Pulmonary artery endothelial cell (primary cell): ENCODE measurements at regions not wholly inside any gene's neighbourhood (a gene's known extent, or its start where the extent isn't known, plus 50 kb on each side); places are given as distances from the start of the nearest gene placed in this dataset.

Experiments
- DNase-seq: peaks from one replicate; pipeline ENCODE4 v3.0.0-alpha.2; 2011; ENCODE audit warnings: low read depth, low spot score

- DNase-seq, result no peak
Observed at GRCh38 chr3:135739779-135740178, 225.7 kb upstream of the PPP2R3A start.

GRCh38 chr3:135740211-135740610, 225.3 kb upstream of the PPP2R3A start:
- DNase-seq, result no peak

GRCh38 chr3:135740751-135741150, 224.8 kb upstream of the PPP2R3A start:
- no peak for DNase-seq

GRCh38 chr3:135751991-135752390, 213.5 kb upstream of the PPP2R3A start:
- DNase-seq, result no peak

GRCh38 chr3:135752851-135753250, 212.7 kb upstream of the PPP2R3A start:
- no peak for DNase-seq

GRCh38 chr3:135753506-135753905, 212.0 kb upstream of the PPP2R3A start:
- DNase-seq, result no peak

GRCh38 chr3:135755330-135756105, 210.0 kb upstream of the PPP2R3A start:
- DNase-seq, result no peak

- no peak for DNase-seq
Observed at GRCh38 chr3:135756106-135756668, 209.3 kb upstream of the PPP2R3A start.

GRCh38 chr3:135757421-135757820, 208.1 kb upstream of the PPP2R3A start:
- no peak for DNase-seq

- DNase-seq, result no peak
Observed at GRCh38 chr3:135758961-135759360, 206.6 kb upstream of the PPP2R3A start.

GRCh38 chr3:135759651-135760050, 205.9 kb upstream of the PPP2R3A start:
- DNase-seq, result no peak

- no peak for DNase-seq
Observed at GRCh38 chr3:135760581-135760980, 204.9 kb upstream of the PPP2R3A start.

- DNase-seq, result no peak
Observed at GRCh38 chr3:135762188-135762856, 203.2 kb upstream of the PPP2R3A start.

GRCh38 chr3:135766115-135766514, 199.4 kb upstream of the PPP2R3A start:
- no peak for DNase-seq

- no peak for DNase-seq
Observed at GRCh38 chr3:135771760-135772159, 193.8 kb upstream of the PPP2R3A start.

- no peak for DNase-seq
Observed at GRCh38 chr3:135779024-135779423, 186.5 kb upstream of the PPP2R3A start.

GRCh38 chr3:135779590-135780235, 185.8 kb upstream of the PPP2R3A start:
- DNase-seq, result no peak

GRCh38 chr3:135781026-135781815, 184.3 kb upstream of the PPP2R3A start:
- no peak for DNase-seq

GRCh38 chr3:135784557-135784956, 181.0 kb upstream of the PPP2R3A start:
- DNase-seq, result no peak

GRCh38 chr3:135788146-135788545, 177.4 kb upstream of the PPP2R3A start:
- DNase-seq, result no peak

GRCh38 chr3:135788978-135789377, 176.6 kb upstream of the PPP2R3A start:
- DNase-seq, result no peak
